ENCODE measurements at regions not wholly inside any gene's neighbourhood (a gene's known extent, or its start where the extent isn't known, plus 50 kb on each side); places are given as distances from the start of the nearest gene placed in this dataset.
A peak's percentile ranks its signal among the peaks of the same experiment; 100 is the strongest.

DNA sequence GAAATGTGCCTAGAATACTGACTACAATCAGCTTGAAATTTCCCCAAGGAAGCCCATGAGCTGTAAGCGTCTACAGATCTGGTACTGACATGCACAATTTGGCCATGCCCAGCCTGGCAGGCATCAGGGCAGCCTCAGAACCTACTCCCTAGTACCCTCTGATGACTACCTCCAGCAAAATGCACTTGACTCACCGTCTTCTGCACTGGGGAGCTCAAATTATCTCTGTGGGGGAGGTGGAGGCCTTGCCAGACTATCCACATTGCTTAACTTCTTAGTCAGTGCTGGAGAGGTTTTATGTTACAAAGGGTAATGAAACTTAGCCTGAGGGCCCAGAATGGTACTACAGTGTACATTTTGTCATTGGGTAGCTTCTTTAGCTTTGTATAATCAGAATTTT lies 126.0 kb upstream of the ADGRF1 start:
- ChIA-PET CTCF (ENCODE audit: low intra/inter-chr PET ratio) (no interaction called here), POLR2A (interaction anchor here (3.7 kb wide), 1 partner anchor 13 kb away, joined by 13 read pairs; no protein-coding TSS in a partner anchor)
- intact Hi-C loops (cut with micrococcal nuclease) (no loop called here), in situ Hi-C loops (cut with MboI) (no loop called here)
- 3% methylated on average over 2 of the region's 2 CpGs for WGBS (ENCODE audit: insufficient coverage, low coverage, missing lambda C conversion rate)
- no peak overlapping the region for H3K4me2 ChIP-seq (ENCODE audit: insufficient read depth, low read length)
- TF ChIP-seq CEBPB (tag; IDR thresholded peaks at IDR 0.05), result peak; percentile 65
- no peak for TF ChIP-seq PCBP2 (IDR thresholded peaks at IDR 0.05; ENCODE audit: low read depth, low read length, poor library complexity, severe bottlenecking)
- TF ChIP-seq, protein P1, sequence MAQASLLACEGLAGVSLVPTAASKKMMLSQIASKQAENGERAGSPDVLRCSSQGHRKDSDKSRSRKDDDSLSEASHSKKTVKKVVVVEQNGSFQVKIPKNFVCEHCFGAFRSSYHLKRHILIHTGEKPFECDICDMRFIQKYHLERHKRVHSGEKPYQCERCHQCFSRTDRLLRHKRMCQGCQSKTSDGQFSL (CRISPR knock-in tag; IDR thresholded peaks at IDR 0.05), result no peak
- TF ChIP-seq, protein P1 (tag; IDR thresholded peaks at IDR 0.05), result no peak
- no peak for TF ChIP-seq CEBPG (CRISPR knock-in tag; IDR thresholded peaks at IDR 0.05)
- TF ChIP-seq CEBPG (tag; conservative IDR thresholded peaks at IDR 0.05 in 1 of 2, IDR thresholded peaks at IDR 0.05 in 1 of 2), result peak; percentile 58 to 83; a peak in 3 of 4 replicates
- TF ChIP-seq PHF21A (IDR thresholded peaks at IDR 0.05; ENCODE audit: borderline replicate concordance, low read depth), result no peak
- TF ChIP-seq HLTF (IDR thresholded peaks at IDR 0.05), result no peak
- peak; percentile 41; the same call in 1 of the 2 replicates for TF ChIP-seq HMBOX1 (IDR thresholded peaks at IDR 0.05)
- peak; percentile 59 for TF ChIP-seq FOSL1 (tag; conservative IDR thresholded peaks at IDR 0.05)
- 0 out of 2 replicates have a peak, but pooled peaks have one; percentile 25 for TF ChIP-seq ZSCAN32 (CRISPR knock-in tag; IDR thresholded peaks at IDR 0.05)
- no peak overlapping the region for H3K27ac ChIP-seq (ENCODE audit: extremely low read depth, low read depth, low read length)
- BruUV-seq (replicated peaks), result no TSS peak
- no peaks in the 10 kb centered on the region for H3K9me3 ChIP-seq (replicated peaks; ENCODE audit: control insufficient read depth, insufficient read depth, low read depth, low read length)
- H3K4me1 ChIP-seq (replicated peaks in 1 of 2; ENCODE audit: control insufficient read depth in 2 of 2, insufficient read depth in 2 of 2, low read length in 2 of 2), result no peaks in the 10 kb centered on the region
- no peaks in the 10 kb centered on the region for H3K36me3 ChIP-seq (ENCODE audit: control insufficient read depth, insufficient read depth, low read length)
- ATAC-seq (peak; percentile 64), DNase-seq (ENCODE audit: extremely low read depth in 1 of 4, low spot score in 3 of 4) (peak in 1 of 4 experiments; percentile 30), FAIRE-seq (no peak)
- no peaks in the 10 kb centered on the region for H3K9me1 ChIP-seq (ENCODE audit: control insufficient read depth, insufficient read depth, low read length)
- no peaks in the 10 kb centered on the region for H3K27me3 ChIP-seq (ENCODE audit: control insufficient read depth in 2 of 2, insufficient read depth in 2 of 2, low read length in 2 of 2)
- no peak overlapping the region for H3K9ac ChIP-seq (ENCODE audit: insufficient read depth in 1 of 2, low read depth in 2 of 2, low read length in 2 of 2)
- no peak overlapping the region for H2AFZ ChIP-seq (ENCODE audit: low read depth, low read length)
- H3K4me3 ChIP-seq, result no peak overlapping the region
- H4K20me1 ChIP-seq (replicated peaks; ENCODE audit: control insufficient read depth, insufficient read depth, low read length), result no peaks in the 10 kb centered on the region
- H3K79me2 ChIP-seq (ENCODE audit: control insufficient read depth, insufficient read depth, low read length), result no peaks in the 10 kb centered on the region
